ENCODE measurements at regions not wholly inside any gene's neighbourhood (a gene's known extent, or its start where the extent isn't known, plus 50 kb on each side); places are given as distances from the start of the nearest gene placed in this dataset.

- no peak for DNase-seq
Measured at GRCh38 chr16:82236415-82236814, 66.4 kb upstream of the MPHOSPH6 start.

- DNase-seq, result no peak
Measured at GRCh38 chr16:82232806-82233205, 62.8 kb upstream of the MPHOSPH6 start.

- DNase-seq, result no peak
Measured at GRCh38 chr16:82231008-82231787, 61.2 kb upstream of the MPHOSPH6 start.

- peak; percentile 45 for DNase-seq
Measured at GRCh38 chr16:82229800-82230619, 60.0 kb upstream of the MPHOSPH6 start.

GRCh38 chr16:82226327-82226726 is 56.3 kb upstream of the MPHOSPH6 start:
- no peak for DNase-seq

GRCh38 chr16:82224821-82225220 is 54.8 kb upstream of the MPHOSPH6 start:
- no peak for DNase-seq

- no peak for DNase-seq
Measured at GRCh38 chr16:82220541-82220940, 50.5 kb upstream of the MPHOSPH6 start.
